Pancreas (tissue), 10 donors: ENCODE measurements at regions not wholly inside any gene's neighbourhood (a gene's known extent, or its start where the extent isn't known, plus 50 kb on each side); places are given as distances from the start of the nearest gene placed in this dataset.

Source experiments
- ATAC-seq, 4 donors: fragments of 200-7000 bp; cut with Tn5 transposase; one replicate each; pipeline versions ENCODE4 v1.8.0 to v1.9.1; 2020; ENCODE audit warnings: mild to moderate bottlenecking in 4 of 4, moderate library complexity in 4 of 4
- DNase-seq, 6 donors: peaks; one replicate each; pipeline ENCODE4 v3.0.0-alpha.2; 2020
- FAIRE-seq: peaks from 2 replicates; lab custom pipeline; 2012; peaks lifted over from hg19 to GRCh38; lab: Jason Lieb, UNC
- H3K27ac ChIP-seq, 4 donors: fragments of 200-600 bp; sonication (generic); 1 replicate in 3 of 4; 2 replicates in 1 of 4; pipeline versions ENCODE4 v1.5.0 to v1.8.0; 2020
- H3K27me3 ChIP-seq, 4 donors: fragments of 200-600 bp; one replicate each; pipeline ENCODE4 v1.8.0; 2021
- H3K36me3 ChIP-seq, 3 donors: fragments of 200-600 bp; sonication (generic) in 1 of 3; one replicate each; pipeline versions ENCODE4 v1.5.0 to v1.8.0; 2020 to 2021
- H3K4me1 ChIP-seq, 3 donors: fragments of 200-600 bp; one replicate each; pipeline ENCODE4 v1.8.0; 2021
- H3K4me3 ChIP-seq, 4 donors: fragments of 200-600 bp; sonication (generic) in 2 of 4; one replicate each; pipeline versions ENCODE4 v1.5.0 to v1.8.0; 2020 to 2021
- H3K9me3 ChIP-seq, 4 donors: fragments of 200-600 bp; one replicate each; pipeline ENCODE4 v1.8.0; 2021
- CTCF ChIP-seq, 4 donors: fragments of 200-600 bp; sonication (generic) in 3 of 4; IDR thresholded peaks; one replicate each; pipeline versions ENCODE4 v1.5.0 to v1.8.0; 2021; ENCODE audit warnings: antibody characterized with exemption in 4 of 4
- WGBS, 2 donors: extraction: QIAGEN DNeasy Blood & Tissue Kit; methylation state at CpG; one replicate each; pipeline ENCODE4 v1.1.7; 2013; 5-methylcytosine and 5-hydroxymethylcytosine counted together
- intact Hi-C, 3 donors: fragments of 100-400 bp; cut with DNase I; formaldehyde crosslinking; loops; one replicate each; pipeline versions ENCODE4 v1.11.1 to v1.14.2; 2022
- donor health status: healthy with polysubstance abuse.
- donor health status: DM: no; HTN: no; CAD: no; lungs with moderate emphysema.
- donor health status: DM: no; HTN: no; CAD: no.
- donor health status: control.
- donor health status: control.
- donor health status: Bipolar disorder and iron deficiency.
- donor health status: DM: yes; HTN: yes; CAD: no.
- donor health status: DM: no; HTN: no; CAD: no.
- donor health status: DM: no; HTN: no; CAD: no.
- donor health status: DM: yes; HTN: yes; CAD: no.

GRCh38 chr4:176883108-176883550, 90.4 kb upstream of the VEGFC start:
- no peak for DNase-seq
- FAIRE-seq = no peak
- no peak for TF ChIP-seq CTCF (IDR thresholded peaks at IDR 0.05)
- H3K9me3 ChIP-seq = no peaks in the 10 kb centered on the region
- ATAC-seq = peak in 3 of 4 donors; percentile 33 to 86 (median 78)
- intact Hi-C loops = no loop called here
- H3K27ac ChIP-seq = no peak overlapping the region
- H3K27me3 ChIP-seq = no peaks in the 10 kb centered on the region
- no peaks in the 10 kb centered on the region for H3K4me1 ChIP-seq
- WGBS, 2 donors = 15 to 36% methylated on average over 7 of the region's 7 CpGs
- no peak overlapping the region for H3K4me3 ChIP-seq
- no peaks in the 10 kb centered on the region for H3K36me3 ChIP-seq

- ATAC-seq = peak in 3 of 4 donors; percentile 14 to 66 (median 63)
- WGBS, 2 donors = 42 to 60% methylated on average over 6 of the region's 6 CpGs
- no peak for TF ChIP-seq CTCF (IDR thresholded peaks at IDR 0.05)
- Histone ChIP-seq H3K4me3 (no peak overlapping the region), H3K9me3 (no peaks in the 10 kb centered on the region), H3K27ac (no peak overlapping the region), H3K4me1 (no peaks in the 10 kb centered on the region), H3K27me3 (no peaks in the 10 kb centered on the region), H3K36me3 (no peaks in the 10 kb centered on the region)
- intact Hi-C loops = no loop called here
- DNase-seq = no peak
- no peak for FAIRE-seq
These were observed 91.1 kb upstream of the VEGFC start for GRCh38 chr4:176883681-176884418.

GRCh38 chr4:176885224-176885623, 92.5 kb upstream of the VEGFC start:
- H3K36me3 ChIP-seq = no peaks in the 10 kb centered on the region
- intact Hi-C loops = no loop called here
- no peaks in the 10 kb centered on the region for H3K9me3 ChIP-seq
- no peak for TF ChIP-seq CTCF (IDR thresholded peaks at IDR 0.05)
- H3K4me1 ChIP-seq = no peaks in the 10 kb centered on the region
- FAIRE-seq (no peak), DNase-seq (no peak), ATAC-seq (no peak)
- 56 to 66% methylated on average over 2 of the region's 2 CpGs for WGBS, 2 donors
- H3K4me3 ChIP-seq = no peak overlapping the region
- H3K27me3 ChIP-seq = no peaks in the 10 kb centered on the region
- H3K27ac ChIP-seq = no peak overlapping the region

- no peak for TF ChIP-seq CTCF (IDR thresholded peaks at IDR 0.05)
- intact Hi-C loops = no loop called here
- H3K36me3 ChIP-seq = no peaks in the 10 kb centered on the region
- no peak for ATAC-seq
- H3K4me1 ChIP-seq = no peaks in the 10 kb centered on the region
- H3K27me3 ChIP-seq = no peaks in the 10 kb centered on the region
- no peak for FAIRE-seq
- no peak overlapping the region for H3K27ac ChIP-seq
- no peak overlapping the region for H3K4me3 ChIP-seq
- DNase-seq = no peak
- WGBS, 2 donors = 56 to 64% methylated on average over 3 of the region's 3 CpGs
- H3K9me3 ChIP-seq = no peaks in the 10 kb centered on the region
These were observed 93.4 kb upstream of the VEGFC start for GRCh38 chr4:176886135-176886534.

- H3K27ac ChIP-seq = no peak overlapping the region
- no peak for TF ChIP-seq CTCF (IDR thresholded peaks at IDR 0.05)
- H3K4me1 ChIP-seq = no peaks in the 10 kb centered on the region
- ATAC-seq = no peak
- H3K4me3 ChIP-seq = no peak overlapping the region
- no peaks in the 10 kb centered on the region for H3K36me3 ChIP-seq
- no peaks in the 10 kb centered on the region for H3K27me3 ChIP-seq
- H3K9me3 ChIP-seq = no peaks in the 10 kb centered on the region
- intact Hi-C loops = no loop called here
- 53 to 73% methylated on average over 3 of the region's 3 CpGs for WGBS, 2 donors
- no peak for DNase-seq
- FAIRE-seq = no peak
These were observed 97.1 kb upstream of the VEGFC start for GRCh38 chr4:176889776-176890175.
